IMR-90 (cell line): ENCODE measurements at regions not wholly inside any gene's neighbourhood (a gene's known extent, or its start where the extent isn't known, plus 50 kb on each side); places are given as distances from the start of the nearest gene placed in this dataset.

ENCODE experiments used
- BHLHE40 ChIP-seq: fragments of 150-350 bp; IDR thresholded peaks from 2 replicates; pipeline ENCODE4 v1.6.1; 2016; ENCODE audit warnings: mild to moderate bottlenecking, low read depth, low read length
- CHD1 ChIP-seq: IDR thresholded peaks from 2 replicates; pipeline ENCODE4 v1.6.1; 2012; ENCODE audit warnings: low read depth, low read length, improper control_type of control experiment
- MAFK ChIP-seq: IDR thresholded peaks from 2 replicates; pipeline ENCODE4 v1.6.1; 2012; ENCODE audit warnings: low read depth, low read length, improper control_type of control experiment
- POLR2A ChIP-seq: IDR thresholded peaks from 2 replicates; pipeline ENCODE4 v1.6.1; 2012; ENCODE audit warnings: mild to moderate bottlenecking, low read depth, low read length
- RAD21 ChIP-seq: IDR thresholded peaks from 2 replicates; pipeline ENCODE4 v1.6.1; 2012; ENCODE audit warnings: low read length, improper control_type of control experiment
- RFX5 ChIP-seq: IDR thresholded peaks from 2 replicates; pipeline ENCODE4 v1.8.0; 2012; ENCODE audit warnings: low read depth, mild to moderate bottlenecking, low read length, moderate library complexity
- SMC3 ChIP-seq: fragments of 150-350 bp; IDR thresholded peaks from 2 replicates; pipeline ENCODE4 v1.6.1; 2016; ENCODE audit warnings: low read depth, mild to moderate bottlenecking, antibody characterized with exemption, low read length, moderate library complexity
- TF ChIP-seq, protein P1 (sequence below): conservative IDR thresholded peaks from 2 replicates; pipeline ENCODE4 v1.5.1; 2012; ENCODE audit warnings: mild to moderate bottlenecking, low read depth, low read length, improper control_type of control experiment
- TF ChIP-seq, protein P2 (sequence below): fragments of 150-350 bp; IDR thresholded peaks from 2 replicates; pipeline ENCODE4 v1.6.1; 2017; ENCODE audit warnings: mild to moderate bottlenecking, antibody characterized with exemption, low read length, low read depth

DNA sequence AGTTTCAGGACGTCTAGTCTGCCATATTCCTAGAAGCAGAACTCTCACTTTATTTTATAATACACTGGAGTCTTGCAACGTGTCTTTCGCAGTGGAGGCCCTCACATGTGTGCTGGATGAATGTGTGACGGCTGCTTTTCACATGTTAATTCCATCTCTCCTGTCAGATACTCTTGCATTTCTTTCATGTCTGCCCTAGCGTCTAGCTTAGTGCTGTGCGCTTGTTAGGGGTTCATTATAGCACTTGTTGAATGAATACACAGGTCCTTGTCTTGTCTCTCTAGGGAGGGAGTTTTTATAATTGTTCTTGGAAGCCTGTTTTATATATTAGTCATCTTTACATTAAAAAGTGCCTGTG, 94.4 kb downstream of the MAP3K8 start:
- no peak for TF ChIP-seq SMC3
- TF ChIP-seq, protein P1, sequence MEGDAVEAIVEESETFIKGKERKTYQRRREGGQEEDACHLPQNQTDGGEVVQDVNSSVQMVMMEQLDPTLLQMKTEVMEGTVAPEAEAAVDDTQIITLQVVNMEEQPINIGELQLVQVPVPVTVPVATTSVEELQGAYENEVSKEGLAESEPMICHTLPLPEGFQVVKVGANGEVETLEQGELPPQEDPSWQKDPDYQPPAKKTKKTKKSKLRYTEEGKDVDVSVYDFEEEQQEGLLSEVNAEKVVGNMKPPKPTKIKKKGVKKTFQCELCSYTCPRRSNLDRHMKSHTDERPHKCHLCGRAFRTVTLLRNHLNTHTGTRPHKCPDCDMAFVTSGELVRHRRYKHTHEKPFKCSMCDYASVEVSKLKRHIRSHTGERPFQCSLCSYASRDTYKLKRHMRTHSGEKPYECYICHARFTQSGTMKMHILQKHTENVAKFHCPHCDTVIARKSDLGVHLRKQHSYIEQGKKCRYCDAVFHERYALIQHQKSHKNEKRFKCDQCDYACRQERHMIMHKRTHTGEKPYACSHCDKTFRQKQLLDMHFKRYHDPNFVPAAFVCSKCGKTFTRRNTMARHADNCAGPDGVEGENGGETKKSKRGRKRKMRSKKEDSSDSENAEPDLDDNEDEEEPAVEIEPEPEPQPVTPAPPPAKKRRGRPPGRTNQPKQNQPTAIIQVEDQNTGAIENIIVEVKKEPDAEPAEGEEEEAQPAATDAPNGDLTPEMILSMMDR, result no peak
- TF ChIP-seq, protein P2, sequence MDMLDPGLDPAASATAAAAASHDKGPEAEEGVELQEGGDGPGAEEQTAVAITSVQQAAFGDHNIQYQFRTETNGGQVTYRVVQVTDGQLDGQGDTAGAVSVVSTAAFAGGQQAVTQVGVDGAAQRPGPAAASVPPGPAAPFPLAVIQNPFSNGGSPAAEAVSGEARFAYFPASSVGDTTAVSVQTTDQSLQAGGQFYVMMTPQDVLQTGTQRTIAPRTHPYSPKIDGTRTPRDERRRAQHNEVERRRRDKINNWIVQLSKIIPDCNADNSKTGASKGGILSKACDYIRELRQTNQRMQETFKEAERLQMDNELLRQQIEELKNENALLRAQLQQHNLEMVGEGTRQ, result no peak
- no peak for TF ChIP-seq POLR2A
- TF ChIP-seq RFX5, result no peak
- TF ChIP-seq CHD1, result no peak
- no peak for TF ChIP-seq MAFK
- TF ChIP-seq BHLHE40, result no peak
- no peak for TF ChIP-seq RAD21
